22Rv1 (cell line): ENCODE measurements at regions not wholly inside any gene's neighbourhood (a gene's known extent, or its start where the extent isn't known, plus 50 kb on each side); places are given as distances from the start of the nearest gene placed in this dataset.

Experiments used
- ZFX ChIP-seq: fragments of 450-650 bp; IDR thresholded peaks from 2 replicates; pipeline ENCODE4 v1.6.1; 2017; ENCODE audit warnings: antibody characterized with exemption, borderline replicate concordance
- TF ChIP-seq, protein P1 (sequence below): fragments of 450-650 bp; IDR thresholded peaks from 2 replicates; pipeline ENCODE4 v1.5.1; 2017; ENCODE audit warnings: mild to moderate bottlenecking

DNA sequence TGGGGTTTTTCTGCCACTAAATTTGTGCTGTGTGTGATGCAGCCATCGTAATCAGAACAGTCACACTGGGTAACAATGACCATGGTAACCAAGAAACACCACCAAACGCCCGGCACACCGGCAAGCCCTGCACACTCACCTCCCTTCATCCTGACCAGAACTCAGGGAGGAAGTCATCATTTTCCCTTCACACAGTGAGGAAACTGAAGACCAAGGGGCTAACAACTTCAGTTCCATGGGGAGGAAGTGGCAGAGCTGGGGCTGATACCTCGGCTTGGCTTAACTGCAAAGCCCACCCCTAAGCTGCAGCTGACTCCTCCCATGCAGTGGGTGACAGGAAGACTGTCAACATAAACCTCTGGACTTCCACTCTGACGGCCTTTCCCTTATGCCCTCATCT, 69.3 kb upstream of the BCAR3 start:
- no peak for TF ChIP-seq ZFX
- TF ChIP-seq, protein P1, sequence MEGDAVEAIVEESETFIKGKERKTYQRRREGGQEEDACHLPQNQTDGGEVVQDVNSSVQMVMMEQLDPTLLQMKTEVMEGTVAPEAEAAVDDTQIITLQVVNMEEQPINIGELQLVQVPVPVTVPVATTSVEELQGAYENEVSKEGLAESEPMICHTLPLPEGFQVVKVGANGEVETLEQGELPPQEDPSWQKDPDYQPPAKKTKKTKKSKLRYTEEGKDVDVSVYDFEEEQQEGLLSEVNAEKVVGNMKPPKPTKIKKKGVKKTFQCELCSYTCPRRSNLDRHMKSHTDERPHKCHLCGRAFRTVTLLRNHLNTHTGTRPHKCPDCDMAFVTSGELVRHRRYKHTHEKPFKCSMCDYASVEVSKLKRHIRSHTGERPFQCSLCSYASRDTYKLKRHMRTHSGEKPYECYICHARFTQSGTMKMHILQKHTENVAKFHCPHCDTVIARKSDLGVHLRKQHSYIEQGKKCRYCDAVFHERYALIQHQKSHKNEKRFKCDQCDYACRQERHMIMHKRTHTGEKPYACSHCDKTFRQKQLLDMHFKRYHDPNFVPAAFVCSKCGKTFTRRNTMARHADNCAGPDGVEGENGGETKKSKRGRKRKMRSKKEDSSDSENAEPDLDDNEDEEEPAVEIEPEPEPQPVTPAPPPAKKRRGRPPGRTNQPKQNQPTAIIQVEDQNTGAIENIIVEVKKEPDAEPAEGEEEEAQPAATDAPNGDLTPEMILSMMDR, result no peak
